ENCODE measurements at regions not wholly inside any gene's neighbourhood (a gene's known extent, or its start where the extent isn't known, plus 50 kb on each side); places are given as distances from the start of the nearest gene placed in this dataset.
"Not testable (repeated sequence)": the region's sequence is repeated elsewhere in the genome, so short reads cannot be mapped to it uniquely, and the experiment has no call there.

DNA sequence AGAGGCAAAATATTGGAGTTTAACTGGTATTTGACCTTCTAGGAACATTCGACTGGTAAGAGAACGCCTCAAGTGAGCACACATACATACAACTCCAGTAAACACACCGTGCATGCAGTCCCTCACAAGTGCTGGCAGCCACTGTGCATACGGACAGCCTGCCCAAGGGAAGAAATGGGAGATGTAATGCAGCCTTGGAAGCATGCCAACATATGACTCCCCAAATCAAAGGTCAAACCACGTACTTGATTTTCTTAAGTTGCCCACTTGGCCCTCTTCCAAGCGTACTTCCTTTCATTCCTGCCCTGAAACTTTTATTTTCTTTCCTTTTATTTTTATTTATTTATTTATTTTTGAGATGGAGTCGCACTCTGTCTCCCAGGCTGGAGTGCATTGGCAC is 206.6 kb downstream of the SPRY1 start:
- no peak for DNase-seq

DNA sequence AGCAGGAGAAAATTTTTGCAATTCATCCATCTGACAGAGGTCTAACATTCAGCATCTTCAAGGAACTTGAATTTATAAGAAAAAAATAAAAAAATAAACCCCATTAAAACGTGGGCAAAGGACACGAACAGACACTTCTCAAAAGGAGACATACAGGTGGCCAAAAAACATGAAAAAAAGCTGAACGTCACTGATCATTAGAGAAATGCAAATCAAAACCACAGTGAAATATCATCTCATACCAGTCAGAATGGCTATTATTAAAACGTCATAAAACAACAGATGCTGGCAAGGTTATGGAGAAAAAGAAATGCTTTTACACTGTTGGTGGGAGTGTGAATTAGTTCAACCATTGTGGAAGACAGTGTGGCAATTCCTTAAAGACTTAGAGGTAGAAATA is 209.2 kb downstream of the SPRY1 start:
- not testable (repeated sequence) for DNase-seq

DNA sequence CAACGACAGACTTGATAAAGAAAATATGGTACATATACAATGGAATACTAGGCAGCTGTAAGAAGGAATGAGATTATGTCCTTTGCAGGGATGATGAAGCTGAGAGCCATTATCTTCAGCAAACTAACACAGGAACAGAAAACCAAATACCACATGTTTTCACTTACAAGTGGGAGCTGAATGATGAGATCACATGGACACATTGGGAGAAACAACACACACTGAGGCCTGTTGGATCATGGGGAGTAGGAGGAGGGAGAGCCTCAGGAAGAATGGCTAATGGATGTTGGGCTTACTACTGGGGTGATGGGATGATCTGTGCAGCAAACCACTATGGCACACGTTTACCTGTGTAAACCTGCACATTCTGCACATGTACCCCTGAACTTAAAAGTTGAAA is 209.7 kb downstream of the SPRY1 start:
- DNase-seq: no peak

DNA sequence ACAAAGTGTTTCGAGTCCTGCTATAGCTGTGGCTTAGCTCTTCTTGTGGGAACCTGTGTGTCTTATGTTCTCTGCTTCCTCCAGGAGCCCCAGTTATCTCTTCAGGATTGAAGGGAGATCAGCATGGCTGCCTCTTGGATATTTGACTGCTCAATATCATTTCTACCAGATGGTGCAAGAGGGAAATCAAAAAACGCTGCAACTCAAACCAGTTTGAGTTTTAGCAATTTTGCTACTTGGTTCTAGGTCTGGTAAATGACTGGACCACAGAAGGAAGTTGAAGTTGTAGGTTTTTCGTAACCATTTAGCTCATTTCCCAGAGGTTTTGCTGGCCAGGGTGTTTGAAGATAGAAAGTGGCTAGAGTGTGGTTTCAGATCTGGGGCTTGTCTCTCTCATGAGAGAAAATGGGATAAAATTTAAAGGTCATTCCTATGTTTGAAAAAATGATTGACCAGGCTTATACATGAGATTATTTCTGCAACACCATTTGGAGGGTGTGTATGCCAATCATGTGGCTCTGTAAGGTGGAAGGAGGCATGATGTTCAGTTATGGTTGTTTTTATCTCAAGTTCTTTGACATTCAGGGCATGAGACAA is 210.4 kb downstream of the SPRY1 start:
- no peak for DNase-seq

DNA sequence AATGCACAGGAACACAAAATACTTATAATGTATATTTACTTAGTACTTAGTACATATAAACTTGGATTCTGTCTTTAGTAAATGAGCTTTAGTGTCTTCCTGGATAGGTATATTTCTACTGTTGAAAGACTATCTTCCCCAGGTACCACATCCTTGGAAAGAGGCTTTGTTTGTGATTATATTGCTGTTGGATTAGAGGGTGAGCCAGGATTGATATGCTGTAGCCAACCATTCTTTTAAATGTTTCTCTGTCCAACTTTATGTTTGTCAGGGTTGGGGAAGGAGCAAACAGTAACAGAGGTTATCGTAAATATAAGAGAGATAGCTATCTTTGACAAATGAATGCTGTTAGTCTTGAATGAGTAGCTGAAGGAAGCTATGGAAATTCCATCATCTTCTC is 213.2 kb downstream of the SPRY1 start:
- DNase-seq: no peak

DNA sequence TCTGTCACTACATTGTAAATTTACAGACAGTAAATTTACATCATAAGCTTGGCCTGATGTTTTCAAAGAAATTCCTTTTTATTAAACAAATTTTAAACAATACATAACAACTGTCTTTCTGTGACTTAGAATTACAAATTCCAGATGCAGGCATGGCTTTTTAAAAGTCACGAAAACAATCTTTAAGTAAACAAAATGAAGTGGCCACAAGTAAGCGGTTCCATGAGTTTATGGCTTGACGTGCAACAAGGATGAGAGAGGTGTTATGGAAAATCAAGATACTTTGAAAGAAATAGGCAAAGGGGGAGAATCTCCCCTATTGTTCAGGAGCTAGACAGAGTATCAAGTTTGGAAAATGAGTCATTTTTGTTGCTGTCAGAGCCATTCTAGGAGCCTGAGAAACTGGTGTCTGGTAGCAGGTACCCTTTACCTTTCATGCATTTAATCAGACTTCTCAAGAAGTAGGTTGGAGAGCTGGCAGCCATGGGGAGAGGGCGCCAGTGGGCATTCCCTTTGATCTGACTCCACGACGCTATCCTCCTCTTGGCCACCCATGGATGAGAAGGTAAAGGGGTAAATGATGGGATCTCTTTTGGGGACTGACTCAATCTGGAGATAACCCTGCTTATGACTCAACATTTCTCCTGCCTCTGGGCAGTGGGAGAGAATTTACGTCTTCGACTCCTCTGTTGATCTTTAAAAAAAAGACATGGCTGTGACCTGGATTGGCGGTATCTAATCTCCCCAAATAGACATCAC is 217.2 kb downstream of the SPRY1 start:
- DNase-seq: no peak

DNA sequence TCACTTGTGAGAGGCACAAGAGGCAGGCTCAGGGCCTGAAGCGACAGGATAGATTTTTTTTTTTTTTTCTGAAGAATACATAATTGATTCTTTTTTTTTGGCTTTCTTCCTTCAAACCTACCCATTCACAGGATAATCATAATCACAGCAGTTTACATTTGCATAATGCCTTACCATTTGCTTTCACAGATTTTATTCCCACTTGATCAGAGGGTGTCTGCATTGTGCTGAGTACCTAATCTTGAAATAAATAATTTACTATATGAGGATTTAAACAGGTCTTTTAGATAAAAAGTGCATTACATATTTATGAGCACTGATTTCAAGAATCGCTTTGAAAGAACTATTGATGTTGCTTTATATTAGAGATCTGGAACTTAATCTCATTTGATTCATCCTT is 219.3 kb downstream of the SPRY1 start:
- no peak for DNase-seq

DNA sequence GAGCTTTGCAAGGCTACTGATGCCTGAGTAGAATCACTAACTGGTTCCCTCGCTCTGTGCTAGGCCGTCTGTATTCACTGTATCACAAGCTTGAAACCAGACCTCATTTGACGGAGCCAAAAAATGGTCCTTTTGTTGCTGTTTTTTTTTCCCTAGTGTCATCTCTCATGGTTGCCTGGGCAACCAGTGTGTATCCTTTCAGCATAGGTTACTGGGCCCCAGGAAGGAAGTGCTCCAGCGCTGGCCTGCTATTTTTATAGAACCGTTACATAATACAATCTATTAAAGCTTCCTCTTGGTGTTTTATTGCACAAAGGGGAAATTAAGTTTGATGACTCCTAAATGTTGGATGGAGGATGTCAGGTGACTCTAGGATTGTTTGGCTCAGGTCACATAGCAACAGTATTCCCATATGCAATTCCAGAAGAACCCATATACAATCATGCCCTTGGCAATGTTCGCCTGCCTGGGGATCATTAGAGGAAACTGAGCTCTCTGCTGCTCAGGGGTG is 220.4 kb downstream of the SPRY1 start:
- no peak for DNase-seq

DNA sequence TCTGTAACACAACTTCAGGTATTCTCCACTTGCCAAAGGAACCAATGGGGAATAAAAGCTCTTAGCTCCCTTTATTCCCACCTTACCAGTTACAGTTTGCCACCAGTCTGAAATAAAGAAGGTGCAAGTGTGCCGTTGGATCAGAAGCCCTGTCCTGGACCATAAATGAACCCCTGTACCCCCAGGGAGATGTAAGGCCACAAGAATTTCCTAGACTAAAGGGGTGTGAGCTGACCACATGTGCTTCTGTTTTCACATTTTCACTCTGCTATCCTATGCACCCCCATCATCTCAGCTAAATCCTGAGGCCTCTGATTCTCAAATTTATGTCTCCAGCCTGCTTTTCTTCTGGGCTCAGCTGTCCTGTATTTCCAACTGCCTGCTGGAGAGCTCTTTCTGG is 221.2 kb downstream of the SPRY1 start:
- DNase-seq: no peak

DNA sequence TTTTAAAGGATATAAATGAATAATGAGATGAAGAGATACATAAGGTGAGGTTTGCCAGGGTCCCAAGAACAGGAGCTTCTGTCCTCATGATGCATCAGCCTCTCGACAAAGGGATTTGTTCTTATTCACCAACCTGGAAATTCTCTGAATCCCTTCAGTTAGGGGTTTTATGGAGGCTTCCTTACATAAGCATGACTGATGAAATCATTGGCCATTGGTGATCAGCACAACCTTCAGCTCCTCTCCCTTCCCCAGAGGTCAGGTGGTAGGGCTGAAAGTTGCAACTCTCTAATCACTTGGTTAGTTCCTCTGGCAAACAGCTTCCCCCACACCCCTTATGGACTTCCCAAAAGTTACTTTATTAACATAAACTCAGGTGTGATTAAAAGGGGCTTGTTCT is 222.0 kb downstream of the SPRY1 start:
- DNase-seq: no peak

DNA sequence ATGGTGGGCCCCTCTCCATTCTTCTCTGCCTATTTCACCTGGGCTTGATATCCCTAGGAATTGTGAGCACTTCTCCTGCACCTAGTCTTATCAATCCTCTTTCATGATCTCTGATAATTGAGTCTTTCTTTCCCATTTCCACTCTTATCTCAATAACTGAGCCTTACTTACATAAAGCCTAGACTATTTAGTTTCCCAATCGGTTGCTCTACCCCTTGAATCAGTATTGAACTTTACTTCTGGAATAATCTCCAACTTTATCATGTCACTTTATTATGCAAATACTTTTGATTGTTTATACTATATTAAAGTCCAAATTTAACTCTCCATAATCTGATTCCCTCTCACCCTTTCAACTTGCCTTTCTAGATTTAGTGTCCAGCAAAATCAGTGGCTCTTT is 222.7 kb downstream of the SPRY1 start:
- DNase-seq: no peak

DNA sequence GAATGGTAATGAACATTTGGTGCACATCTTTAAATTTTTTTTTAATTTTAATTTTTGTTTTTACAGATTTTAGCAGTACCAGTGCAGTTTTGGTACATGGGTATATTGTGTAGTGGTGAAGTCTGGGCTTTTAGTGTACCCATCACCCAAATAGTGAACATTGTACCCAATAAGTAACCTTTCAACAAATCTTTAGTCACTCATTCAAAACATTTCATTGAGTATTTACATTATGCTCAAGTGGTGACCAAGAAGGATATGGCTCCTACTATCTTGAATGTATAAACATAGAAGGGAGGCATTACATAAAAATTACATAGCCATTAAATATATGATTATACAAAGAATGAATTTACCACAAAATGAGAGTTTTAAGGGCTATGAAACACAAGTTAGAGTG is 223.3 kb downstream of the SPRY1 start:
- DNase-seq: no peak

DNA sequence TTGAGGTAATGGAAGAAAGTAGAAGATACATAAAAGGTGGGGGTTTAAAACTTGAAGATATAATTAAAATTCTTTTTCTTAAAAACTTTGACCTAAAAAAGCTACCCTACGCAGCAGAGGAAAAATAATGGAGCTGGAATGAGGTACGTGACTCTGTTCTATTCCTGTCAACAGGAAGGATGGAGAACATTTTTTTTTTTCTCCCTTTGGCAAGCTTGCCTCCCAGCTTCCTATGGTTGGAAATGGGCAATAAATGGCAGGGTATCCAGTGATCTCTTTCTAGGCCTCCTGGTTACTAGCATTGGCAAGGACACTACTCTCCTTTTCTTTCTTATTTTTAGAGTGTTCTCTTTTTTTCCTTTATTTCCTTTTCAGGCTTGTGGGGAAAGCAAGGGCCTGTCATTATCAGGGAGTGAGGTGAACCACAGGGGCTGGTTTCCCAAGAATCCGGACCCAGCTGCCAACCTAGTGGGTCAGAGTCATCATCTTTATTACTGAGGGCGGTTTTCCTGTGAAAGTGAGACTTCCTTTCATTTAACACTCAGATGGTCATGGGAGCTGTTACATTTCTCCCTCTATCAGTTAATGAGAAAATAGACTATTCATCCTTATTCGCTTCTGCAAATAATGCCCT is 224.6 kb downstream of the SPRY1 start:
- DNase-seq: no peak

DNA sequence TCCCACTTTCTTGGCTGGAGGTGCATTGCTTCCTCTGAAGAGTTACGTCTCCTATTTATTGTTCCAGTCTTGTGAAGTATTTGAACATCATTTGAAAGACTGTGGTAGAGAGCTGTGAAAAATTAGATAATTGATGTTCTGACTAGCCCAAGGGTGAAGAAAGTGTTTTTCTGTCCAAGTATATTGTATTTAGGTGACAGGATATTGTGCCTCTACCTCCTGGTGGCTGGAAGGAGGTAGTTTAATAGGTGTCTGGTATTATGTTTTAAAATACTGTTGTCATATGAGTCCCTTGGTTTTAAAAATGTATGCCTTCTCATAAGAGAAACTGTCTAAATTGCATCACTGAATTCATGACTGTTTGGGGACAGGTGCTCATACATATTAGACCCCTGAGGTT is 226.0 kb downstream of the SPRY1 start:
- no peak for DNase-seq

DNA sequence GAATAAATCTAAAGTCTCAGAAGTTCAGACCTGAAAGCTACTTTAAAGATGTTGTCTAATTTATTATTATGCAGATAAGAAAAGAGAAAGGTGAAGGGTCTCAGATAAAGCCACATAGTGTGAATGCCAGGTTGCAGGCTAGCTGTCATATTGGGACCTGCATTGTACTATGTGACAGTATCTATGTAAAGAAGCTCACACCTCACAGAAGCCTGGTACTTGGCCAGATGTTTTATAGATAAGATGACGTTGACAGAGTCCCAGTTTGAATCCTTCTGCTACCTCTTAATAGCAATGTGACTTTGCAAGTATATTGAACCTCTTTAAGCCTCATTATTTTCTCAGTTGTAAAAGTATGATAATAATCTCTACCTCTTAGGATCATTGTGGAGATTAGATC is 227.0 kb downstream of the SPRY1 start:
- no peak for DNase-seq

DNA sequence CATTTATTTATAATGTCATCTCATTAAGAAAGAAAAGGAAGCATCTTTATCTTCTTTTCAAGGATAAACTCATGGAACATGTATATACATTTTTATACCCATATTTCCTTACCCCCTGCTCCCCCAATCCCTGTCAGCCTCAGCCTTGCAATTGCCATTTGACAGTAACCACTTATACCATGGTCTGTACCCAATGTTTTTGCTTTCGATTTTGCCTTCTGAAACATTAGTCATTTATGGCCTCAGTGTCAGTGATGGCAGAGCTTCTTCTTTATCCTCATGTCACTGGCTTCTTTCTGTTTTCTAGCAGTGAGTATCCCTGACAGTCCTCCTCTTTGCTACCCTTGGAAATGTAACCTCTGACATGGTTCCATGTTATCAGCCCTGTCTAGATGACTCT is 228.4 kb downstream of the SPRY1 start:
- no peak for DNase-seq

DNA sequence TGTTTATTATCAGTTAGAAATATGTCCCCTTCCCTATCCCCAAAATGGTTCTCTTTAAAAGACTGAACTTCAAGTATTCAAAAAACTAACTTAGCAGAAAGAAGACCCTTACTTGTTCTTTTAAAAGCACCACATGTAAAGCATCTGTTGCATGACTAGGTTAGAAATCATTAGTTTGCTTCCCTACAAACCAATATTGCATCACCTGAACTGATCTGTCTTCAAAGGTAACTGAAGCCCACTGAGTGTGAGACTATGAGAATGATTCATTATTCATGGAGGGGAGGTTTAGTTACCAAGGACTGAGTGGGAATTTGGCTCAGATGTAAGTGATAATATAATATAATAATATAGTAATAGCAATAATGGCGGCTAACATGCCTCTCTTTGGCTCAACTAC is 231.7 kb downstream of the SPRY1 start:
- no peak for DNase-seq

DNA sequence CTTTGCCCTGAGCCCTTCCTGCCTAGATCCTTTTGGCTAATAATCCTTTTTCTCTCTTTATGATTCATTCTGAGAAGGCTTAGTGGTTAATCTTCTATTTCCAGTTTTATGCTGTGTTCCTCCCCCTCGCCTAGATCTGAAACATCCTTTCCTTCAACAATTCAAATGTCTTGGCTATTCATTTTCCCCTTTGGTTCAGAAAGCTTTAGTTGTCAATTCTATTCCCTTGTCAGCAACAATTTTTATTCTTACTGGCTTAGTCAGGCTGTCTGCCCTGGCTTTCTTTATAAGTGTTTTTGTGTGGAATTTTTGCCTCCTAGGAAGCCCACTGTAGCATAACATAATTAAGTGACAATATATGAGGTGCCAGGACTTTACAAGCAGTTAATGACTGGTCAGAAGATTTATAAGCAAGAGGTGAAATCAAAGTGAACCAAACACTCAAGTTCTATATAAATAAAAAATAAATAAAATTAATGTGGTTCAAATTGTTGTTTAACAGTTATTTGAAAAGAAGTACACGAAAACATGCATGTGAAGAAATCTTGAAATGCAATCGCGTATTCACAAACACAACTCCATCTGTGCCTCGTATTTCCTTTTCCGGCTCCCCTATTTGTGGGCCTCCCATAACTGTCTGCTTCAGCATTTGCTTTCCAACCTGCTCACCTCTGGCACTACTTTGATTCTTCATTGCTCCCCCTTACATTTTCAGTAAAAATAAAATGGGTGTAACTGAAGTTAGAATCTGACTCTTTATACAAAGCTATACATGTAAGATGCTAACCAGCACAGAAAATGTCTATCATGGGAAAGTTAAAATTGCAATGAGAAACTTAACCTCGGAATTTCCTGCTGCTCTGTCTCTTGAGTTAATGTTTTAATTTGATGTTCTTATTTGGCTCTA is 235.4 kb downstream of the SPRY1 start:
- no peak for DNase-seq

DNA sequence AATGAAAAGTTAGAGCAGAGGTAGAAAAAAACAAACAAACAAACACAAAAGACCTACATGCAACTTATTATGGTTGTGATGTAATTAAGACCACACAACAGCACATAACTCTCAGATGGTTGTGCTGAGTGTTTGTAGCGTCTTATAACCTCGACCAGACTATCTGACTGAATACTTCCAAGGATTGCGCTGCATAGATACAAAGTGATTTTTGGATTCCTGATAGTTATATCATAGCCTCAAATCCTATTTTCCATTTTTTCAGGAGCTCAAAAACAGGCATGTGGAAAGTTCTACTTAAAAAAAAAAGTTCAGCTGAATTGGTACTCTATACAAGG is 236.1 kb downstream of the SPRY1 start:
- no peak for DNase-seq

DNA sequence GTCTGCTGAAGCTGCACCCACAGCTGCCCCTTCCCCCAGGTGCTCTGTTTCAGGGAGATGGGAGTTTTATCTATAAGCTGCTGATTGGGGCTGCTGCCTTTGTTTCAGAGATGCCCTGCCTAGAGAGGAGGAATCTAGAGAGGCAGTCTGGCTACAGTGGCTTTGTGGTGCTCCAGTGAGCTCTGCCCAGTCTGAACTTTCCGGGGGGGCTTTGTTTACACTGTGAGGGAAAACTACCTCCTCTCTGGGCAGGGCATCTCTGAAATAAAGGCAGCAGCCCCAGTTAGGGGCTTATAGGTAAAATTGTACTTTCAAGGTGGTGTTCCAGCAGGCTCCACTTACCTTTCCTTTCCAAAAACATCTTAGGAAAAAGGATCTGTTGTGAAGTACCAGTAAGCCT is 242.2 kb downstream of the SPRY1 start:
- DNase-seq: no peak

DNA sequence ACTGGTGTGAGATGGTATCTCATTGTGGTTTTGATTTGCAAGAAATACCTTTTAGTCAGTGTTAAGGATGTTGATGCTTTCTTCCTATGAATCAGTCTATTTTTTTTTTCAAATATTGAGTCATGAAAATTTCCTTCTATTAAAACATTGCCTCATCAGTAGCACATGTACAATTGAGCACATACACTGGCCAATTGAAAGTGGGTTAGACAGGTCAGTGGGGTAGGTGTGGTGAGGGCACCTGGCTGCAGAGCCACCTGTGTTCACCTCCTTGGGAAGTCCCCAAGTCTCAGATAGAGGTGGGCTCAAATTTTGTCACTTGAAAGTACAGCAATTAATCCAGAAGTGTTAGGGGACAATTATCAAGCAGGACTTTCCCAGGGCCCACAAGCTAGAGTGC is 243.7 kb downstream of the SPRY1 start:
- DNase-seq: no peak

DNA sequence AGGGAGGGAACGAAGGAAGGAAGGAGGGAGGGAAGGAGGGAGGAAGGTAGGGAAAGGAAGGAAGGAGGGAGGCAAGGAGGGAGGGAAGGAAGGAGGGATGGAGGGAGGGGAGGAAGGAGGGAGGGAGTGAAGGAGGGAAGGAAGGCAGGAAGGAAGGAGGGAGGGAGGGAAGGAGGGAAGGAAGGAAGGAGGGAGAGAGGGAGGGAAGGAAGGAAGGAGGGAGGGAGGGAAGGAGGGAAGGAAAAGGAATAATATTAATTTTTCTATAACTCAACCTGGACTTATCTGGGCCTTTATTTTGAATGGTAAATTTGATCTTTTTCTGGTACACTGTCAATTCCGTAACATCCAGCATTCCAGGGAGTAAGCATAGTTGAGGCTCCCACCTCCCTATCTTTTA is 244.2 kb downstream of the SPRY1 start:
- DNase-seq: no peak

DNA sequence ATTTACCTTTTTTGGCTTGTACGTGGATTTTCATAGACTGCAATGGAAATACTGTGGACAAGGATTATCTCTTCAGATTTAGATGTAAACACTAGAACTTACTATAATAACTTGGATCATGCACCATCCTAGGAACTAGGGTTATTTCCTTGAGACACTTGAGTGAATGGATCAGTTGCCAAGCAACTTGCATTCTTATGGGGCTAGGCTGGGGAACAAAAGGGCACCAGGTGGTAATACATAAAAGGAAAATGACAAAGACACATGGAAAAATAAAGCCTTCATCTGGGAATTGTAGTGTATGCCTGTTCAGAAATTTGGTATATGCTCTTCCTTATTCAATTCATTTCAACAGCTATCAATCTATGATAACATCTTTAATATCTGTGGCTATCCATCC is 247.1 kb downstream of the SPRY1 start:
- no peak for DNase-seq

DNA sequence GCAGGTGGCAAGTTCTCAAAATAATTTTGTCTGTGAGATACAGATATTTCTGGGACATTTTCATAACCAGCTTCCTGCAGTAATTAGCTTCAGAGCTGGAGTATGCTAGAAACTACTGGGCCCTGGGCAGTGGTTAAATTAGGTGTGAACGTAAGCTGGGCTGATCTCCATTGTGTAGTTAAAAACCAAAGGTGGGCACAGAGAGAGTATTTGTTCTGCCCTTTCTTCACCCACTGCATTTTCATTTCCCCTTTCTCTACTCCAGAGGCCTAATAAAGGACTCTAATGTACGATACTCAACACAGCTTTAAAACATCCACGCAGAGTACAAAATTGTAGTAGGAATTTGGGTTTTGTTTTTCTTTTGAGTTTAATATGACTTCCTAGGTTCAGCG is 252.7 kb downstream of the SPRY1 start:
- DNase-seq: peak; percentile 49

Data from SHP77 treated with DMSO at 0.1 percent for 48 hours (cell line).